ENCODE measurements at regions not wholly inside any gene's neighbourhood (a gene's known extent, or its start where the extent isn't known, plus 50 kb on each side); places are given as distances from the start of the nearest gene placed in this dataset.

DNA sequence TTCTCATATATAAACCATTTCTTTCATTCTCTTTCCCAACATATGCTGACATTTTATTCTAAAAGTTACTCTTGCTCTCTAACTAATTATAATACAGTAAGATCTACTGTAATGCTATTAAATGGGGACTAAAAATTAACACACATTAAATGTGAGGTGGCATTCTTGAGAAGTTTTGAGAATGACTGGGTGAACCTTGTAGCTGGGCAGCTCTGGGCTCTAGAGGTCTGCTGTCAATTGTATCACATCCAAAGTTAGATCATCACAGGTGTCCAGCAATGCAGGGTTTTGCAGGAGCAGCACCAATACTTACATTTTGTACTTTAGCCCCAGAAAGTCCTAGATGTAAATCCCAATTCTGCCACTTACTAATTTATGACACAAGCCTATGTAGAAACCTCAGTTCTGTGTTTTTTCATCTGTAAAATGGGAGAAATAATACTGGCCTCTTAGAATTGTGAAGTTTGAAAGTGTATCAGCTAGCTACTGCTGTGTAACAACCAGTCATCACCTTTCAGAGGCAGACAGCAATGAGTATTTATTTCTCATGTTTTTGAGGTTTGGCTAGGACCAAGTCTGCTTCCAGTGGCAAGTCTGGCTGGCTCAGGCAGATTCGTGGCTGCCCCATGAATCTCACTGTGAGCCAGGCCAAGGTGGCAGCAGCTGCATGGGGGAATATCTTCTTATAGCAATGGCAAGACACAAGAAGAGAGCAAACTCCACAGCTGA lies 79.6 kb upstream of the EMX2 start:
- TF ChIP-seq ZNF777 (tag by site-specific recombination; IDR thresholded peaks at IDR 0.05; ENCODE audit: borderline replicate concordance) (no peak), ZNF366 (tag by site-specific recombination; conservative IDR thresholded peaks at IDR 0.05) (no peak), ZNF24 (tag by site-specific recombination; IDR thresholded peaks at IDR 0.05) (no peak), ZNF121 (tag by site-specific recombination; IDR thresholded peaks at IDR 0.05) (no peak), ZNF10 (tag by site-specific recombination; IDR thresholded peaks at IDR 0.05) (no peak)
- TF ChIP-seq, protein P1, sequence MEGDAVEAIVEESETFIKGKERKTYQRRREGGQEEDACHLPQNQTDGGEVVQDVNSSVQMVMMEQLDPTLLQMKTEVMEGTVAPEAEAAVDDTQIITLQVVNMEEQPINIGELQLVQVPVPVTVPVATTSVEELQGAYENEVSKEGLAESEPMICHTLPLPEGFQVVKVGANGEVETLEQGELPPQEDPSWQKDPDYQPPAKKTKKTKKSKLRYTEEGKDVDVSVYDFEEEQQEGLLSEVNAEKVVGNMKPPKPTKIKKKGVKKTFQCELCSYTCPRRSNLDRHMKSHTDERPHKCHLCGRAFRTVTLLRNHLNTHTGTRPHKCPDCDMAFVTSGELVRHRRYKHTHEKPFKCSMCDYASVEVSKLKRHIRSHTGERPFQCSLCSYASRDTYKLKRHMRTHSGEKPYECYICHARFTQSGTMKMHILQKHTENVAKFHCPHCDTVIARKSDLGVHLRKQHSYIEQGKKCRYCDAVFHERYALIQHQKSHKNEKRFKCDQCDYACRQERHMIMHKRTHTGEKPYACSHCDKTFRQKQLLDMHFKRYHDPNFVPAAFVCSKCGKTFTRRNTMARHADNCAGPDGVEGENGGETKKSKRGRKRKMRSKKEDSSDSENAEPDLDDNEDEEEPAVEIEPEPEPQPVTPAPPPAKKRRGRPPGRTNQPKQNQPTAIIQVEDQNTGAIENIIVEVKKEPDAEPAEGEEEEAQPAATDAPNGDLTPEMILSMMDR (tag by site-specific recombination; IDR thresholded peaks at IDR 0.05) = no peak
- TF ChIP-seq, protein P2, sequence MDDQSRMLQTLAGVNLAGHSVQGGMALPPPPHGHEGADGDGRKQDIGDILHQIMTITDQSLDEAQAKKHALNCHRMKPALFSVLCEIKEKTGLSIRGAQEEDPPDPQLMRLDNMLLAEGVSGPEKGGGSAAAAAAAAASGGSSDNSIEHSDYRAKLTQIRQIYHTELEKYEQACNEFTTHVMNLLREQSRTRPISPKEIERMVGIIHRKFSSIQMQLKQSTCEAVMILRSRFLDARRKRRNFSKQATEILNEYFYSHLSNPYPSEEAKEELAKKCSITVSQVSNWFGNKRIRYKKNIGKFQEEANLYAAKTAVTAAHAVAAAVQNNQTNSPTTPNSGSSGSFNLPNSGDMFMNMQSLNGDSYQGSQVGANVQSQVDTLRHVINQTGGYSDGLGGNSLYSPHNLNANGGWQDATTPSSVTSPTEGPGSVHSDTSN (CRISPR knock-in tag; IDR thresholded peaks at IDR 0.05) = no peak

All from HEK293 (cell line).